ENCODE measurements at regions not wholly inside any gene's neighbourhood (a gene's known extent, or its start where the extent isn't known, plus 50 kb on each side); places are given as distances from the start of the nearest gene placed in this dataset.

- Histone ChIP-seq H3K79me1 (ENCODE audit: low read depth in 1 of 2, low read length in 2 of 2) (no peaks in the 10 kb centered on the region), H2BK5ac (ENCODE audit: low read depth, low read length, poor library complexity, severe bottlenecking) (no peak overlapping the region), H2BK120ac (ENCODE audit: low read depth, low read length) (no peak overlapping the region), H3K18ac (ENCODE audit: low read depth, low read length) (no peak overlapping the region), H3K27me3 (ENCODE audit: control insufficient read depth, insufficient read depth, low read length) (no peaks in the 10 kb centered on the region), H3K56ac (ENCODE audit: extremely low read depth, insufficient read depth, low read length) (no peak overlapping the region), H3K23ac (ENCODE audit: low read depth, low read length) (no peak overlapping the region), H3K36me3 (ENCODE audit: control insufficient read depth, insufficient read depth, low read length) (no peaks in the 10 kb centered on the region), H2BK20ac (ENCODE audit: low read depth, low read length) (no peak overlapping the region), H4K91ac (ENCODE audit: insufficient read depth, low read depth, low read length) (no peak overlapping the region), H3K9ac (ENCODE audit: low read depth, low read length) (no peak overlapping the region), H3K14ac (replicated peaks; ENCODE audit: low read depth, low read length) (no peak overlapping the region), H4K5ac (ENCODE audit: low read depth, low read length) (no peak overlapping the region), H2BK15ac (ENCODE audit: low read depth, low read length) (no peak overlapping the region), H3K9me1 (ENCODE audit: insufficient read depth, low read length) (no peaks in the 10 kb centered on the region), H2AK5ac (ENCODE audit: low read depth, low read length) (no peak overlapping the region), H3K27ac (ENCODE audit: insufficient read depth, low read length) (no peak overlapping the region), H3K4me3 (ENCODE audit: insufficient read depth, low read depth, low read length) (no peak overlapping the region), H3K9me3 (ENCODE audit: control insufficient read depth, insufficient read depth, low read length) (peaks cover 5% of the 10 kb centered on the region; the same call in 1 of the 2 replicates), H2AK9ac (replicated peaks; ENCODE audit: low read depth, low read length, poor library complexity) (no peak overlapping the region), H3K4ac (ENCODE audit: low read depth, low read length) (no peak overlapping the region), H4K8ac (ENCODE audit: low read depth in 2 of 2, low read length in 2 of 2) (no peak overlapping the region), H3K4me1 (ENCODE audit: control insufficient read depth, insufficient read depth, low read length) (no peaks in the 10 kb centered on the region), H4K20me1 (ENCODE audit: insufficient read depth, low read length) (no peaks in the 10 kb centered on the region), H3K4me2 (ENCODE audit: low read depth, low read length) (no peak overlapping the region), H2AFZ (replicated peaks; ENCODE audit: low read length, poor library complexity) (no peak overlapping the region)
- ChIA-PET CTCF (no interaction called here), POLR2A (ENCODE audit: unreplicated experiment) (no interaction called here)
- BruUV-seq (replicated peaks) = no TSS peak
- dilution Hi-C loops (cut with HindIII; ENCODE audit: low sequenced_read_pairs, unreplicated experiment) = no loop called here
- intact Hi-C loops (cut with micrococcal nuclease) = no loop called here
- in situ Hi-C loops (cut with MboI; ENCODE audit: low sequenced_read_pairs) = no loop called here
- no peak for TF ChIP-seq SMC3 (IDR thresholded peaks at IDR 0.05; ENCODE audit: low read depth, low read length)
- no CpG with 5 or more reads among the region's 1 CpG for WGBS, 2 experiments (ENCODE audit: extremely low coverage in 2 of 2, insufficient read length in 1 of 2)
- ATAC-seq (ENCODE audit: low read depth) (no peak), DNase-seq (no peak)
These were observed 1147.1 kb downstream of the CNTNAP5 start for GRCh38 chr2:125172181-125172580.

Measured in IMR-90 (cell line).